Spleen (tissue), 11 donors: ENCODE measurements at regions not wholly inside any gene's neighbourhood (a gene's known extent, or its start where the extent isn't known, plus 50 kb on each side); places are given as distances from the start of the nearest gene placed in this dataset.

Experiments
- DNase-seq: peaks from one replicate; pipeline ENCODE4 v3.0.0-alpha.2; 2020
- H3K27ac ChIP-seq, 8 donors: fragments of 200-600 bp; sonication (generic) in 7 of 8; 1 replicate in 4 of 8; 2 replicates in 4 of 8; pipeline versions ENCODE4 v1.5.0 to v1.8.0; 2016 to 2021; ENCODE audit warnings: inconsistent platforms in 4 of 8, mild to moderate bottlenecking in 4 of 8, moderate library complexity in 1 of 8
- H3K27me3 ChIP-seq, 7 donors: fragments of 200-600 bp; sonication (generic) in 6 of 7; replicated peaks in 1 of 7; 1 replicate in 4 of 7; 2 replicates in 3 of 7; pipeline versions ENCODE4 v1.5.0 to v1.8.0; 2016 to 2021; ENCODE audit warnings: inconsistent platforms in 3 of 7, mild to moderate bottlenecking in 1 of 7
- H3K36me3 ChIP-seq, 6 donors: fragments of 200-600 bp; sonication (generic) in 5 of 6; 1 replicate in 4 of 6; 2 replicates in 2 of 6; pipeline versions ENCODE4 v1.5.0 to v1.8.0; 2016 to 2021; ENCODE audit warnings: inconsistent platforms in 2 of 6
- H3K4me1 ChIP-seq, 6 donors: fragments of 200-600 bp; sonication (generic) in 5 of 6; 1 replicate in 3 of 6; 2 replicates in 3 of 6; pipeline versions ENCODE4 v1.5.0 to v1.8.0; 2016 to 2021; ENCODE audit warnings: inconsistent platforms in 3 of 6
- H3K4me3 ChIP-seq, 8 donors: fragments of 200-600 bp; sonication (generic) in 7 of 8; 1 replicate in 4 of 8; 2 replicates in 4 of 8; pipeline versions ENCODE4 v1.5.0 to v1.8.0; 2016 to 2021; ENCODE audit warnings: inconsistent platforms in 4 of 8, mild to moderate bottlenecking in 4 of 8, moderate library complexity in 2 of 8
- H3K9me3 ChIP-seq, 8 donors: fragments of 200-600 bp; sonication (generic) in 7 of 8; 1 replicate in 4 of 8; 2 replicates in 4 of 8; pipeline versions ENCODE4 v1.5.0 to v1.8.0; 2016 to 2021; ENCODE audit warnings: inconsistent platforms in 4 of 8
- CTCF ChIP-seq, 11 experiments: fragments of 200-600 bp in 7 of 11; fragments of 450-650 bp in 4 of 11; sonication (generic) in 4 of 11; IDR thresholded peaks in 8 of 11; conservative IDR thresholded peaks in 3 of 11; 1 replicate in 7 of 11; 2 replicates in 4 of 11; pipeline versions ENCODE4 v1.4.0 to v1.8.0; 2016 to 2021; ENCODE audit warnings: antibody characterized with exemption in 11 of 11, inconsistent platforms in 4 of 11, mild to moderate bottlenecking in 1 of 11
- POLR2A ChIP-seq, 3 donors: fragments of 450-650 bp; IDR thresholded peaks; one replicate each; pipeline ENCODE4 v1.5.1; 2017; ENCODE audit warnings: antibody characterized with exemption in 3 of 3, mild to moderate bottlenecking in 1 of 3
- POLR2AphosphoS5 ChIP-seq, 3 donors: sonication (generic); formaldehyde crosslinking; IDR thresholded peaks; one replicate each; pipeline ENCODE4 v1.5.1; 2017; ENCODE audit warnings: antibody characterized with exemption in 3 of 3
- WGBS, 5 donors: extraction: QIAGEN DNeasy Blood & Tissue Kit in 3 of 5; methylation state at CpG; one replicate each; pipeline versions ENCODE4 v1.1.5 to v1.1.7; 2013 to 2018; 5-methylcytosine and 5-hydroxymethylcytosine counted together
- intact Hi-C: fragments of 100-400 bp; cut with DNase I; formaldehyde crosslinking; loops from one replicate; pipeline ENCODE4 v1.15.0; 2023; ENCODE audit warnings: low total_unique reads
- donor health status: healthy with polysubstance abuse.
- donor health status: DM: no; HTN: no; CAD: no; lungs with moderate emphysema.
- donor health status: DM: no; HTN: no; CAD: no.
- donor health status: Bipolar disorder and iron deficiency.
- donor health status: healthy.
- donor health status: DM: no; HTN: no; CAD: no.
- donor health status: DM: yes; HTN: yes; CAD: no.

- Histone ChIP-seq H3K9me3 (peaks cover 0 to 11% (median 0%) of the 10 kb centered on the region in 8 donors), H3K27me3 (no peaks in the 10 kb centered on the region), H3K4me3 (no peak overlapping the region), H3K36me3 (no peaks in the 10 kb centered on the region), H3K4me1 (no peaks in the 10 kb centered on the region), H3K27ac (no peak overlapping the region)
- 85 to 100% (median 94%) methylated on average over 1 to 9 of the region's 9 CpGs; no CpG with 5 or more reads in 1 of the 5 donors for WGBS, 5 donors
- intact Hi-C loops, result no loop called here
- DNase-seq, result no peak
- no peak for TF ChIP-seq CTCF (IDR thresholded peaks at IDR 0.05 in 8 of 11, conservative IDR thresholded peaks at IDR 0.05 in 3 of 11)
- TF ChIP-seq POLR2AphosphoS5 (IDR thresholded peaks at IDR 0.05), result no peak
- no peak for TF ChIP-seq POLR2A (IDR thresholded peaks at IDR 0.05)
These were observed 450.5 kb upstream of the FGF16 start for GRCh38 chrX:76996641-76997040.

GRCh38 chrX:77003530-77003929 lies 443.7 kb upstream of the FGF16 start:
- Histone ChIP-seq H3K9me3 (peaks cover 0 to 6% (median 0%) of the 10 kb centered on the region in 8 donors), H3K27ac (no peak overlapping the region), H3K4me3 (no peak overlapping the region), H3K36me3 (no peaks in the 10 kb centered on the region), H3K27me3 (no peaks in the 10 kb centered on the region), H3K4me1 (no peaks in the 10 kb centered on the region)
- TF ChIP-seq POLR2A (IDR thresholded peaks at IDR 0.05) (no peak), CTCF (IDR thresholded peaks at IDR 0.05 in 8 of 11, conservative IDR thresholded peaks at IDR 0.05 in 3 of 11) (no peak), POLR2AphosphoS5 (IDR thresholded peaks at IDR 0.05) (no peak)
- intact Hi-C loops, result no loop called here
- 65 to 86% (median 82%) methylated on average over 1 of the region's 1 CpG for WGBS, 5 donors
- no peak for DNase-seq

GRCh38 chrX:77003956-77004355 lies 443.2 kb upstream of the FGF16 start:
- H3K27me3 ChIP-seq, result no peaks in the 10 kb centered on the region
- no peak overlapping the region for H3K4me3 ChIP-seq
- H3K9me3 ChIP-seq, result peaks cover 0 to 6% (median 0%) of the 10 kb centered on the region in 8 donors
- intact Hi-C loops, result no loop called here
- no peak overlapping the region for H3K27ac ChIP-seq
- H3K4me1 ChIP-seq, result no peaks in the 10 kb centered on the region
- TF ChIP-seq POLR2AphosphoS5 (IDR thresholded peaks at IDR 0.05) (no peak), CTCF (IDR thresholded peaks at IDR 0.05 in 8 of 11, conservative IDR thresholded peaks at IDR 0.05 in 3 of 11) (no peak), POLR2A (IDR thresholded peaks at IDR 0.05) (no peak)
- H3K36me3 ChIP-seq, result no peaks in the 10 kb centered on the region
- DNase-seq, result no peak
- whole genome bisulfite sequencing, 5 donors, result 30 to 64% (median 38%) methylated on average over 3 of the region's 3 CpGs

GRCh38 chrX:77009691-77010090 lies 437.5 kb upstream of the FGF16 start:
- Histone ChIP-seq H3K36me3 (no peaks in the 10 kb centered on the region), H3K27me3 (no peaks in the 10 kb centered on the region), H3K4me3 (no peak overlapping the region), H3K4me1 (no peaks in the 10 kb centered on the region), H3K27ac (no peak overlapping the region), H3K9me3 (no peaks in the 10 kb centered on the region)
- intact Hi-C loops, result no loop called here
- DNase-seq, result no peak
- 42 to 91% (median 67%) methylated on average over 2 of the region's 2 CpGs for WGBS, 5 donors
- TF ChIP-seq POLR2AphosphoS5 (IDR thresholded peaks at IDR 0.05) (no peak), CTCF (IDR thresholded peaks at IDR 0.05 in 8 of 11, conservative IDR thresholded peaks at IDR 0.05 in 3 of 11) (no peak), POLR2A (IDR thresholded peaks at IDR 0.05) (no peak)
